Stimulated activated CD8-positive, alpha-beta memory T cell treated with anti-CD3 and anti-CD28 coated beads, Interleukin-4, amount 100 ng/mL, for 4 hours (primary cell): ENCODE measurements at regions not wholly inside any gene's neighbourhood (a gene's known extent, or its start where the extent isn't known, plus 50 kb on each side); places are given as distances from the start of the nearest gene placed in this dataset.
"Not testable (repeated sequence)": the region's sequence is repeated elsewhere in the genome, so short reads cannot be mapped to it uniquely, and the experiment has no call there.

ENCODE experiments used
- DNase-seq, 2 donors: peaks; one replicate each; pipeline ENCODE4 v3.0.0-alpha.2; 2020; ENCODE audit warnings: low read depth in 2 of 2, low spot score in 1 of 2

GRCh38 chr5:159576902-159577301, 246.6 kb upstream of the IL12B start:
- no peak for DNase-seq

- no peak for DNase-seq
Measured at GRCh38 chr5:159581502-159582249, 251.4 kb upstream of the IL12B start.

GRCh38 chr5:159582756-159583541, 252.7 kb upstream of the IL12B start:
- DNase-seq: no peak

GRCh38 chr5:159586921-159587320, 256.6 kb upstream of the IL12B start:
- DNase-seq: no peak

- DNase-seq: no peak
Measured at GRCh38 chr5:159588941-159589340, 258.7 kb upstream of the IL12B start.

- no peak for DNase-seq
Measured at GRCh38 chr5:159593518-159594073, 263.3 kb upstream of the IL12B start.

- DNase-seq: not testable (repeated sequence)
Measured at GRCh38 chr5:159595561-159595960, 265.3 kb upstream of the IL12B start.

- DNase-seq: no peak
Measured at GRCh38 chr5:159601216-159601615, 270.9 kb upstream of the IL12B start.

GRCh38 chr5:159602434-159602833, 272.1 kb upstream of the IL12B start:
- no peak for DNase-seq

GRCh38 chr5:159605585-159605984, 275.3 kb upstream of the IL12B start:
- no peak for DNase-seq

- no peak for DNase-seq
Measured at GRCh38 chr5:159609359-159609758, 279.1 kb upstream of the IL12B start.

GRCh38 chr5:159610966-159611579, 280.8 kb upstream of the IL12B start:
- no peak for DNase-seq

GRCh38 chr5:159616952-159617351, 286.7 kb upstream of the IL12B start:
- no peak for DNase-seq

- DNase-seq: no peak
Measured at GRCh38 chr5:159619826-159620225, 289.5 kb upstream of the IL12B start.

- no peak for DNase-seq
Measured at GRCh38 chr5:159620853-159621540, 290.7 kb upstream of the IL12B start.

GRCh38 chr5:159628703-159629102, 287.6 kb upstream of the ADRA1B start:
- no peak for DNase-seq

- no peak for DNase-seq
Measured at GRCh38 chr5:159629158-159629557, 287.1 kb upstream of the ADRA1B start.

- no peak for DNase-seq
Measured at GRCh38 chr5:159630545-159630944, 285.7 kb upstream of the ADRA1B start.

GRCh38 chr5:159631001-159631400, 285.3 kb upstream of the ADRA1B start:
- DNase-seq: no peak

- DNase-seq: no peak
Measured at GRCh38 chr5:159632866-159633265, 283.4 kb upstream of the ADRA1B start.

GRCh38 chr5:159638481-159638880, 277.8 kb upstream of the ADRA1B start:
- DNase-seq: no peak
